ENCODE measurements at regions not wholly inside any gene's neighbourhood (a gene's known extent, or its start where the extent isn't known, plus 50 kb on each side); places are given as distances from the start of the nearest gene placed in this dataset.

- no peak for DNase-seq (ENCODE audit: low spot score)
- TF ChIP-seq, protein P1, sequence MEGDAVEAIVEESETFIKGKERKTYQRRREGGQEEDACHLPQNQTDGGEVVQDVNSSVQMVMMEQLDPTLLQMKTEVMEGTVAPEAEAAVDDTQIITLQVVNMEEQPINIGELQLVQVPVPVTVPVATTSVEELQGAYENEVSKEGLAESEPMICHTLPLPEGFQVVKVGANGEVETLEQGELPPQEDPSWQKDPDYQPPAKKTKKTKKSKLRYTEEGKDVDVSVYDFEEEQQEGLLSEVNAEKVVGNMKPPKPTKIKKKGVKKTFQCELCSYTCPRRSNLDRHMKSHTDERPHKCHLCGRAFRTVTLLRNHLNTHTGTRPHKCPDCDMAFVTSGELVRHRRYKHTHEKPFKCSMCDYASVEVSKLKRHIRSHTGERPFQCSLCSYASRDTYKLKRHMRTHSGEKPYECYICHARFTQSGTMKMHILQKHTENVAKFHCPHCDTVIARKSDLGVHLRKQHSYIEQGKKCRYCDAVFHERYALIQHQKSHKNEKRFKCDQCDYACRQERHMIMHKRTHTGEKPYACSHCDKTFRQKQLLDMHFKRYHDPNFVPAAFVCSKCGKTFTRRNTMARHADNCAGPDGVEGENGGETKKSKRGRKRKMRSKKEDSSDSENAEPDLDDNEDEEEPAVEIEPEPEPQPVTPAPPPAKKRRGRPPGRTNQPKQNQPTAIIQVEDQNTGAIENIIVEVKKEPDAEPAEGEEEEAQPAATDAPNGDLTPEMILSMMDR (IDR thresholded peaks at IDR 0.05) = no peak
- ATAC-seq (ENCODE audit: low FRiP score) = no peak
Measured at GRCh38 chrX:125266153-125266660, 53.5 kb upstream of the TEX13C start.
